ENCODE measurements at regions not wholly inside any gene's neighbourhood (a gene's known extent, or its start where the extent isn't known, plus 50 kb on each side); places are given as distances from the start of the nearest gene placed in this dataset.
"Not testable (repeated sequence)": the region's sequence is repeated elsewhere in the genome, so short reads cannot be mapped to it uniquely, and the experiment has no call there.

- DNase-seq (ENCODE audit: low spot score) = no peak
Measured at GRCh38 chr9:75775966-75776691, 114.3 kb upstream of the PCSK5 start.

- DNase-seq (ENCODE audit: low spot score) = no peak
Measured at GRCh38 chr9:75780185-75780584, 110.3 kb upstream of the PCSK5 start.

- DNase-seq (ENCODE audit: low spot score) = no peak
Measured at GRCh38 chr9:75788006-75788634, 102.4 kb upstream of the PCSK5 start.

- no peak for DNase-seq (ENCODE audit: low spot score)
Measured at GRCh38 chr9:75797085-75797580, 93.3 kb upstream of the PCSK5 start.

- DNase-seq (ENCODE audit: low spot score) = no peak
Measured at GRCh38 chr9:75798505-75798904, 92.0 kb upstream of the PCSK5 start.

GRCh38 chr9:75803130-75803529 lies 87.3 kb upstream of the PCSK5 start:
- peak; percentile 10 for DNase-seq (ENCODE audit: low spot score)

GRCh38 chr9:75810063-75810462 lies 80.4 kb upstream of the PCSK5 start:
- no peak for DNase-seq (ENCODE audit: low spot score)

GRCh38 chr9:75811692-75812091 lies 78.8 kb upstream of the PCSK5 start:
- DNase-seq (ENCODE audit: low spot score) = no peak

- DNase-seq (ENCODE audit: low spot score) = no peak
Measured at GRCh38 chr9:75812141-75812540, 78.3 kb upstream of the PCSK5 start.

- no peak for DNase-seq (ENCODE audit: low spot score)
Measured at GRCh38 chr9:75814667-75815066, 75.8 kb upstream of the PCSK5 start.

- DNase-seq (ENCODE audit: low spot score) = not testable (repeated sequence)
Measured at GRCh38 chr9:75820471-75821115, 69.9 kb upstream of the PCSK5 start.

GRCh38 chr9:75823151-75823550 lies 67.3 kb upstream of the PCSK5 start:
- no peak for DNase-seq (ENCODE audit: low spot score)

- no peak for DNase-seq (ENCODE audit: low spot score)
Measured at GRCh38 chr9:75824816-75825568, 65.5 kb upstream of the PCSK5 start.

GRCh38 chr9:75826314-75826713 lies 64.2 kb upstream of the PCSK5 start:
- DNase-seq (ENCODE audit: low spot score) = no peak

- DNase-seq (ENCODE audit: low spot score) = no peak
Measured at GRCh38 chr9:75830303-75830702, 60.2 kb upstream of the PCSK5 start.

- DNase-seq (ENCODE audit: low spot score) = no peak
Measured at GRCh38 chr9:75833778-75834177, 56.7 kb upstream of the PCSK5 start.

- no peak for DNase-seq (ENCODE audit: low spot score)
Measured at GRCh38 chr9:75834878-75835277, 55.6 kb upstream of the PCSK5 start.
